NCI-H128 (cell line): ENCODE measurements at regions not wholly inside any gene's neighbourhood (a gene's known extent, or its start where the extent isn't known, plus 50 kb on each side); places are given as distances from the start of the nearest gene placed in this dataset.

Experiments used
- DNase-seq: peaks from one replicate; lab custom pipeline; 2025; ENCODE audit not compliant: unreplicated experiment; lab: John Stamatoyannopoulos, UW

- no peak for DNase-seq
Observed at GRCh38 chr3:180335050-180335449, 266.9 kb upstream of the TTC14 start.

GRCh38 chr3:180340395-180340794 lies 261.6 kb upstream of the TTC14 start:
- DNase-seq: no peak

- no peak for DNase-seq
Observed at GRCh38 chr3:180341516-180341915, 260.4 kb upstream of the TTC14 start.

DNA sequence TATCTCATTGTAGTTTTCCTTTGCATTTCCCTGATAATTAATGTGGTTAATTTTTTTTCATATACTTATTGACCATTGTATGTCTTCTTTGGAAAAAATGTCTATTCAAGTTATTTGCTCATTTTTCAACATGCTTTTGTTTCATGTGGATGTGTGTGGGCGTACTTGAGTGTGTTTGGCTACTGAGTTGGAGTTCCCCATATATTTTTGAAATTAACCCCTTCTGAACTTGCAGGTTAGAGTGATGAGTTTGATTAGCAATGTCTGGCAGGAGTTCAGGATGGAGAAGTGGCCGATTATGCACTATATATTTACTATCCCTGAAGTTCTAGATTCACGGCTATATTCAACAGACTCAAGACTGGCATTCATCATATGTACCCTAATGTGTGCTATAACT lies 250.4 kb upstream of the TTC14 start:
- DNase-seq: no peak

DNA sequence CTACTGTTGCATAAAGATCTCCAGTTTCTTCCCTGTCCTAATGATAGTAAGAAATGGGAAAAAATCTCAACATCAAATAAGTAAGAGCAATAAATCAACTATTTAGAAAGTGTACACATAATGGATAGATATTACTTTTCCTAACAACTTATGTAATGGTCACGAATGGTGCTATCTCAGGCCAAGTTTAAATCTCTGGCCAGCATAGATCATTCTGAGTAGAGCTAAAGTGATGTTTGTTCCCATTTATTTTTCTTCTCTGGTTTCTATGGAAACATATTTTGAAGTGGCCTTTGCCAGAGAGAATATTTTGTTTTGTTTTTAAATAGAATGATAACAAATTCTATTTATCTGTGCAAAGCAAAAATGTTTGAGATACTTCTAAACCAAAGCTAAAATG lies 249.7 kb upstream of the TTC14 start:
- no peak for DNase-seq

DNA sequence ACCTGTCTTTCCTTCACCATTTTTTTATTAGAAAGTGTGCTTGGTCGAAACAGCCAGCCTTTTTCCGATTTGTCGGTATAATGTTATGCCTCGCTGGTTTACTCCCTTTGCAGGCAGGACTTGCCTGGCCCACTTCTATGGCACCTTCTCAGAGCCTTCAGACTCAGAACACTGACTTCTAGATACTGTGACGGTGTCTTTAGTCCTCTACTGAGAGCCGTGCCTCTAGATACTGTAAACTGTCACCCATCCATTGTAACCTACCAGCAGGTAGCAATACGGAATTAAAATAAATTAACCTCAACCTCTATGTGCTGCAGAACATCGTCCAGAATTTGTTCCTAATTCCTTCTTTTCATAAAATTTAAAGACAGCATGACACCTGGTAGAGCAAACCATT lies 247.7 kb upstream of the TTC14 start:
- no peak for DNase-seq

GRCh38 chr3:180358179-180358578 lies 243.8 kb upstream of the TTC14 start:
- no peak for DNase-seq

DNA sequence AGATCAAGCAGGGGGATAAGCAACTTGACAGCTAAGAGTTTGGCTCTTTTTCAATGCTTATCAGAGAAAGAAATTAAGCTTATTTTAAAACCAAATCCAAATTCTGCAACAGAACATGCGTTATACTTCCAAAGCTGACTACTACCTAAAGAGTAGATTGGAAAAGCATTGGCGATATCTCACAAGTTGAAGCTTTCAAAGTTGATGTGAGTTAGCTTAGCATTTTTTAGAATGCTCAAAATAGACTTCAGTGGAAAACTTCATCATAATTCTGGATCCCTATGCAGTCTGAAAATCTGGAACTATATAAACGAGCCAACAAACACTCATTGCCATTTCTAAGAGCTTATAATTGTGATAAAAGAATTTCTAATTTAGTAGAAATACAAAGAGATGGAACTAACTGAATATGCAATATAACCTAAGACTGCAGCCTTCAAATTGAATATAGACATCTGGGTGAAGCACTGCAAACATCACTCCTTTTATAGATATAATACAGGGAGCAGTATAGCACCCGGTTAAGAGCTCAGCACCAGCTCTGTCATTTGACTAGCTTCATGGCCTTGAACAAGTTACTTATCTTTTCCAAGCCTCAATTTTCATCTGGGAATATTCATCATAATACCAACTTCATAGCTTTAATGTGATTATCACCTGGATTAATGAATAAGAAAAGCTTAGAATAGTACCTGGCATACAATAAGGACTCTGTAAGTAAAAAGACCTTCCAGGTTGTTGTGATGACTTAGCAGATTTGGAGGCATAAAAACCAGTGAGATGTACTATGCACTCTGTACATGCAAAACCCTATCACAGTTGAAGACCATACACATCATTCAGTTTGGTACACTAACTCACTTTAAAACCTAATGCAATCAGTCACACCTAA lies 242.7 kb upstream of the TTC14 start:
- DNase-seq: no peak

GRCh38 chr3:180359953-180360279 lies 242.0 kb upstream of the TTC14 start:
- DNase-seq: no peak

DNA sequence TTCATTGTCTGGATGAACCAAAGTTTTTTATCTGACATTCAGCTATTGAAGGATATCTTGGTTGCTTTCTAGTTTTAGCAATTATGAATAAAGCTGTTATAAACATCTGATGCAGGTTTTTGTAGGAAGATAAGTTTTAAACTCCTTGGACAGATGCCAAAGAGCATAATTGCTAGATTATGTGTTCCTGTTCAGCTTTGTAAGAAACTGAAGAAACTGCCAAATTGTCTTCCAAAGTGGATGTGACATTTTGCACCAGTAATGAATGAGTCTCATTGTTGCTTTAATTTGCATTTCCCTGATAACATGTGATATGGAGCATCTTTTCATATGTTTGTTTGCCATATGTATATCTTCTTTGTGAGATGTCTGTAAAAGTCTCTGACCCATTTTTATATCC lies 239.9 kb upstream of the TTC14 start:
- no peak for DNase-seq

DNA sequence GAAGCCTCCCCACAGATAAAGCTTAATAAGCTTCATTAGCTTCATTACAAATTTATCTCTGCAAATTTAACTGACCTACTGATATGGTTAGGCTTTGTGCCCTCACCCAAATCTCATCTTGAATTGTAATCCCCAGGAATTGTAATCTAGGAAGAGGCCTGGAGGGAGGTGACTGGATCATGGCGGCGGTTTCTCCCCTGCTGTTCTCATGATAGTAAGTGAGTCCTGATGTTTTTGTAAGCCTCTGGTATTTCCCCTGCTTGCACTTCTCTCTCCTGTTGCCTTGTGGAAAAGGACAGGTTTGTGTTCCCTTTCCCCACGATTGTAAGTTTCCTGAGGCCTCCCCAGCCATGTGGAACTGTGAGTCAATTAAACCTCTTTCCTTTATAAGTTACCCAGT lies 226.1 kb upstream of the TTC14 start:
- DNase-seq: no peak

DNA sequence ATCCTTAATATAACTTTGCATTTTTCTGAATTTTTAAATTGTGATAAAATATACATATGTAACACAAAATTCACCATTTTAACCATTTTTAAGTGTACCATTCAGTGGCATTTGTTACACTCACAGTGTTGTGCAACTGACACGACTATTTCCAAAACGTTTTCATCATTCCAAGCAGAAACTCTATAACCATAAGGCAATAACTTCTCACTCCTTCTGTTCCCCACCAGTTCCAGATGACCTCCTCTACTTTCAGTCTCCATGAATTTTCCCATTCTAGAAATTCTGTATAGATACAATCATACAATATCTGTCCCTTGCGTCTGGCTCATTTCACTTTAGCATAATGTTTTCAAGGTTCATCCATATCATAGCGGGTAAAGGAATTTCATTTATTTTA lies 223.5 kb upstream of the TTC14 start:
- no peak for DNase-seq

DNA sequence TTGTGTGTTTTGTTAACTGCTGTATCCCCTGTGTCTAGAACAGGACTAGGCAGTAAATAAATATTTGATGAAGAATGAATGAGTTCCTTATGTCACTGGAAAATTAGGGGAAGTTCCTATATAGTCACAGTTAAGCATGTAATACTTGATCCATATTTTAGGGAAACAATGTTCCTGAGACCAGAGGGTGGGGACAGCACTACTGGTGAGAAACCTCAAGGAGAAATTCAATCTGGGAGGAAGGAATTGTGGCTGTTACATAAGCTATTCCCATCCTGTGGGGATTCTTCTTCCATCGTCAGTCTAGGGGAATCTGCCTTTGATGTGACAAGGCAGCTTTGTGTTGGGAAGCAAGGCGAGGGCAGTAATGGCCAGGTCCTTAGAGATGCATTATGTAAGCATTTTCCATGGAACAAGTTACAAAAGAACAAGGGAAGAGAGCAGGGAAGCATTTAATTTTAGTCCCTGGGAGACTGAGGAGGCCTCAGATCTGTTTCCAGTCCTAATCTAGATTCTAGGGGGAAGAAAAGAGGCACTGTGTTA lies 219.3 kb upstream of the TTC14 start:
- no peak for DNase-seq

- no peak for DNase-seq
Observed at GRCh38 chr3:180383332-180384020, 218.5 kb upstream of the TTC14 start.

DNA sequence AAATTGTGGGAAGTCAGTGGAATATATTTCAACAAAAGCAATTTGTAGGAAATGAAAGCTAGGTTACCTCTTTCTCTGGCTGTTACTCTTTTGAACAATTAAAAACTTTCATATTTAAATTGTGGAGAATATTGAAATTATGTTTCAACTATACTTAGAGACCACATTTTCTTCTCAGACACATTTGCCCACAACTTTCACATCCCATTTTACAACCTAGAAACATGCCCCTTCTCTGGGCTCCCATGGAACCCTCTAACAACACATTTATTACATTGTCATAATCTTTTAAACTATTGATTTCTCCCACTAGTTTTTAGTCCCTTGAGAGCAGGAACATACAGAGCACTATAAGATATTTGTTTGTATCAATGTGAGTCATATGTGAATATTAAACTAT lies 211.7 kb upstream of the TTC14 start:
- no peak for DNase-seq

- no peak for DNase-seq
Observed at GRCh38 chr3:180391001-180391400, 211.0 kb upstream of the TTC14 start.

GRCh38 chr3:180401226-180401625 lies 200.7 kb upstream of the TTC14 start:
- DNase-seq: no peak

DNA sequence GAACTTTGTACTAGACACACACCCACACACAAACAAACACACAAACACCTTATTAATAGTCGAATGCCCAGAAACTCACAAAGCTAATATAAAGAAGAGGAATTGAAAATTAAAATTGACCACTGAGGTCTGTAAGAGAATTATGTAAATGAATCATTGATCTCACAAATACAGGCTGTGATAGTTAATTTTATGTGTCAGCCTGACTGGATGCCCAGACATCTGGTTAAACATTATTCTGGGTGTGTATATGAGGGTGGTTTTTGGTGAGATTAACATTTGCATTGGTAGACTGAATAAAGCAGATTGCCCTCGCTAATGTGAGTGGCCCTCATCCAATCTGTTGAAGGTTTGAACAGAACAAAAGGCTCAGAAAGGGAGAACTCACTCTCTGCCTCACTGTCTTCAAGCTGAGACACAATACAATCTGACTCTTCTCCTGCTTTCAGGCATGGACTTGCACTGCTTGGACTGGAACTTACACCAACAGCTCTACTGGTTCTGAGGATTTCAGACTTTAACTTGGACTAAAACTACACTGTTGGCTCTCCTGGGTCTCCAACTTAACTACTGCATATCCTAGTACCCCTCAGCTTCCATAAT lies 199.4 kb upstream of the TTC14 start:
- no peak for DNase-seq

- DNase-seq: no peak
Observed at GRCh38 chr3:180403156-180403555, 198.8 kb upstream of the TTC14 start.

GRCh38 chr3:180408654-180409053 lies 193.3 kb upstream of the TTC14 start:
- no peak for DNase-seq

- DNase-seq: no peak
Observed at GRCh38 chr3:180409170-180409569, 192.8 kb upstream of the TTC14 start.

- DNase-seq: no peak
Observed at GRCh38 chr3:180409883-180410282, 192.1 kb upstream of the TTC14 start.
